Ovary (tissue), 7 donors: ENCODE measurements at regions not wholly inside any gene's neighbourhood (a gene's known extent, or its start where the extent isn't known, plus 50 kb on each side); places are given as distances from the start of the nearest gene placed in this dataset.

ENCODE experiments used
- DNase-seq, 5 donors: peaks; one replicate each; pipeline ENCODE4 v3.0.0-alpha.2; 2019 to 2020
- H3K27ac ChIP-seq, 2 donors: fragments of 200-600 bp; one replicate each; pipeline versions ENCODE4 v1.5.1 to v1.8.0; 2019 to 2022
- H3K27me3 ChIP-seq: fragments of 200-600 bp; one replicate; pipeline ENCODE4 v1.8.0; 2022
- H3K36me3 ChIP-seq: fragments of 200-600 bp; sonication (generic); one replicate; pipeline ENCODE4 v1.5.1; 2019
- H3K4me1 ChIP-seq: one replicate; pipeline ENCODE4 v1.8.1; 2013; ENCODE audit warnings: mild to moderate bottlenecking, moderate library complexity; ENCODE audit not compliant: insufficient read depth
- H3K4me3 ChIP-seq: fragments of 200-600 bp; sonication (generic); one replicate; pipeline ENCODE4 v1.5.1; 2017
- H3K9me3 ChIP-seq, 2 donors: fragments of 200-600 bp in 1 of 2; sonication (generic) in 1 of 2; one replicate each; pipeline versions ENCODE4 v1.5.1 to v1.8.1; 2013 to 2019; ENCODE audit warnings: mild to moderate bottlenecking in 1 of 2, moderate library complexity in 1 of 2
- EP300 ChIP-seq: sonication (generic); formaldehyde crosslinking; IDR thresholded peaks from one replicate; pipeline ENCODE4 v1.6.1; 2017; ENCODE audit warnings: antibody characterized with exemption
- POLR2A ChIP-seq: fragments of 450-650 bp; IDR thresholded peaks from one replicate; pipeline ENCODE4 v1.6.1; 2017; ENCODE audit warnings: antibody characterized with exemption, mild to moderate bottlenecking, moderate library complexity
- WGBS, 3 donors: extraction: QIAGEN DNeasy Blood & Tissue Kit in 1 of 3; methylation state at CpG; one replicate each; pipeline versions ENCODE4 v1.1.5 to v1.1.7; 2013 to 2017; 5-methylcytosine and 5-hydroxymethylcytosine counted together
- intact Hi-C, 4 donors: fragments of 100-400 bp; cut with DNase I; formaldehyde crosslinking; loops; one replicate each; pipeline versions ENCODE4 v1.11.0 to v1.15.1; 2022 to 2023
- TF ChIP-seq, protein P1 (sequence below), 3 donors: fragments of 450-650 bp in 2 of 3; fragments of 200-600 bp in 1 of 3; IDR thresholded peaks; one replicate each; pipeline versions ENCODE4 v1.5.1 to v1.8.0; 2016 to 2022; ENCODE audit warnings: antibody characterized with exemption in 3 of 3, mild to moderate bottlenecking in 1 of 3
- donor health status: DM: no; HTN: no; CAD: no; lungs with moderate emphysema.
- donor health status: DM: no; HTN: no; CAD: no.
- donor health status: Bipolar disorder and iron deficiency.
- donor health status: DM: no; HTN: no; CAD: no.
- donor health status: DM: yes; HTN: yes; CAD: no.

GRCh38 chr4:170398218-170398617 lies 308.5 kb upstream of the AADAT start:
- Histone ChIP-seq H3K27ac (no peak overlapping the region), H3K4me3 (no peak overlapping the region), H3K36me3 (no peaks in the 10 kb centered on the region), H3K9me3 (no peaks in the 10 kb centered on the region), H3K4me1 (no peaks in the 10 kb centered on the region), H3K27me3 (no peaks in the 10 kb centered on the region)
- DNase-seq: no peak
- TF ChIP-seq, protein P1, sequence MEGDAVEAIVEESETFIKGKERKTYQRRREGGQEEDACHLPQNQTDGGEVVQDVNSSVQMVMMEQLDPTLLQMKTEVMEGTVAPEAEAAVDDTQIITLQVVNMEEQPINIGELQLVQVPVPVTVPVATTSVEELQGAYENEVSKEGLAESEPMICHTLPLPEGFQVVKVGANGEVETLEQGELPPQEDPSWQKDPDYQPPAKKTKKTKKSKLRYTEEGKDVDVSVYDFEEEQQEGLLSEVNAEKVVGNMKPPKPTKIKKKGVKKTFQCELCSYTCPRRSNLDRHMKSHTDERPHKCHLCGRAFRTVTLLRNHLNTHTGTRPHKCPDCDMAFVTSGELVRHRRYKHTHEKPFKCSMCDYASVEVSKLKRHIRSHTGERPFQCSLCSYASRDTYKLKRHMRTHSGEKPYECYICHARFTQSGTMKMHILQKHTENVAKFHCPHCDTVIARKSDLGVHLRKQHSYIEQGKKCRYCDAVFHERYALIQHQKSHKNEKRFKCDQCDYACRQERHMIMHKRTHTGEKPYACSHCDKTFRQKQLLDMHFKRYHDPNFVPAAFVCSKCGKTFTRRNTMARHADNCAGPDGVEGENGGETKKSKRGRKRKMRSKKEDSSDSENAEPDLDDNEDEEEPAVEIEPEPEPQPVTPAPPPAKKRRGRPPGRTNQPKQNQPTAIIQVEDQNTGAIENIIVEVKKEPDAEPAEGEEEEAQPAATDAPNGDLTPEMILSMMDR (IDR thresholded peaks at IDR 0.05): no peak
- TF ChIP-seq EP300 (no peak), POLR2A (no peak)
- intact Hi-C loops: no loop called here

GRCh38 chr4:170395773-170396172 lies 306.0 kb upstream of the AADAT start:
- H3K4me1 ChIP-seq: no peaks in the 10 kb centered on the region
- no peaks in the 10 kb centered on the region for H3K9me3 ChIP-seq
- H3K4me3 ChIP-seq: no peak overlapping the region
- intact Hi-C loops: no loop called here
- WGBS, 3 donors: 83 to 84% (median 83%) methylated on average over 2 of the region's 2 CpGs
- H3K36me3 ChIP-seq: no peaks in the 10 kb centered on the region
- TF ChIP-seq EP300: no peak
- TF ChIP-seq, protein P1 (IDR thresholded peaks at IDR 0.05): no peak
- TF ChIP-seq POLR2A: no peak
- no peaks in the 10 kb centered on the region for H3K27me3 ChIP-seq
- no peak for DNase-seq
- H3K27ac ChIP-seq: no peak overlapping the region

DNA sequence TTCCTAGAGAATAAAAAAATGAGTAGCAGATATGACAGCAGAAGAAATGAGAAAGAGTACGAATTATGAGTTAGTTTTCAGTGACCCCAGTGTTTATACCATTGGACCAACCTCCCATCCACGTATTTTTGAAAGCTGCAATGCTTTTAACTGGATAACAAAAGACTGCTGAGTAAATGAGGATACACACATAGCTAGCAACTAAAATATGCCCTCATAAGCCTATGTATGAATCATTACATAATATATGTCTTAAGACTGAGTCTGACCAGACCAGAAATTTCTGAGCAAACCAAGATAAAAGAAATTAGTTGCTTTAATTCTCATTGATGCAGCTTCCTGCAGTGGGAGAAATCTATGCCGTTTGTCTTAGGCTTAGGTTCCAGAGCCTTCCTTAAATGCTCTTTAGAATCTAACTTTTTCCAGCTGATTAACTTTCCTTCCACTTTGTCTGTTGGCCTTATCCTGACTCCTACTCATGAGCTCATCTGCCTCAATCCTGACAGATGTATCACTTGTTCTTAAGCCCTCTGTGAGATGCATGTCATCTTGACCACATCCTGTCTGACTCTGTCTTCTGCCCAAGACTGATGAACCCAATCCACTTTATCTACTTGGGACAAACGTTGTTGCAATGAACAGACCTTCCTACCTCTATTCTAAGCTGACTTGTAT lies 301.4 kb upstream of the AADAT start:
- TF ChIP-seq, protein P1 (IDR thresholded peaks at IDR 0.05): no peak
- TF ChIP-seq EP300: no peak
- no peak for TF ChIP-seq POLR2A
- Histone ChIP-seq H3K9me3 (no peaks in the 10 kb centered on the region), H3K4me1 (no peaks in the 10 kb centered on the region), H3K27ac (no peak overlapping the region), H3K4me3 (no peak overlapping the region), H3K27me3 (no peaks in the 10 kb centered on the region), H3K36me3 (no peaks in the 10 kb centered on the region)
- 17 to 41% (median 28%) methylated on average over 4 of the region's 4 CpGs for WGBS, 3 donors
- intact Hi-C loops: no loop called here
- DNase-seq: no peak

DNA sequence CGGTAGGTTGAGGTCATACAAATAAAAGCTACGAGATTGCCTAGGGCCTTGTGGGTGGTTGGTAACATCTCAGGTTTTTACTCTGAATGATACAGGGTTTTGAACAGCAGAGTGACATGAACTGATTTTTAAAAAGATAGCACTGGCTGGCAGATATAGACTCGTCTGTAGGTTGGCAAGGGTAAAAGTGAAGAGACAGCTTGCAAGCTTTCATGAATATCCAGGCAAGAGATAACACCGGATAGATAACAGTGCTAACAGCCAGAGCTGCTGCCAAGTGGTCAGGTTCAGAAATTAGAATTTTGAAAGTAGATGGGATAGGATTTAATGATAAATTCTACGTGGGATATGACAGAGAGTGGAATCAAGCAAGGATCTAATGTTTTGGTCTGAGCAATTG lies 299.7 kb upstream of the AADAT start:
- no peak for DNase-seq
- Histone ChIP-seq H3K27me3 (no peaks in the 10 kb centered on the region), H3K27ac (no peak overlapping the region), H3K4me1 (no peaks in the 10 kb centered on the region), H3K4me3 (no peak overlapping the region), H3K9me3 (no peaks in the 10 kb centered on the region), H3K36me3 (no peaks in the 10 kb centered on the region)
- TF ChIP-seq, protein P1 (IDR thresholded peaks at IDR 0.05): no peak
- TF ChIP-seq POLR2A (no peak), EP300 (no peak)
- 42 to 45% (median 44%) methylated on average over 5 of the region's 5 CpGs for WGBS, 3 donors
- intact Hi-C loops: loop anchor here in 1 of 4 donors (2.0 kb wide), 1 partner anchor 17 kb away; no protein-coding TSS in a partner anchor
